H1 (cell line): ENCODE measurements at regions not wholly inside any gene's neighbourhood (a gene's known extent, or its start where the extent isn't known, plus 50 kb on each side); places are given as distances from the start of the nearest gene placed in this dataset.

Experiments
- CTCF ChIA-PET: fragments of 300-600 bp; sonication (Branson Sonifier 250); formaldehyde crosslinking; loops from one replicate; lab custom pipeline; 2021; ENCODE audit not compliant: partially characterized antibody; lab: Charles Lee
- POLR2A ChIA-PET: fragments of 300-600 bp; sonication (Branson Sonifier 250); formaldehyde crosslinking; loops from one replicate; lab custom pipeline; 2021; ENCODE audit warnings: inconsistent platforms; ENCODE audit not compliant: partially characterized antibody; lab: Charles Lee
- DNase-seq, 2 experiments: peaks; one replicate each; pipeline versions ENCODE4 v3.0.0 to v3.0.0-alpha.2; 2010 to 2022; ENCODE audit warnings: low spot score in 2 of 2, low read depth in 1 of 2, mixed read lengths in 1 of 2
- FAIRE-seq: peaks from 2 replicates; lab custom pipeline; 2011; peaks lifted over from hg19 to GRCh38; lab: Jason Lieb, UNC
- H2AFZ ChIP-seq: 2 replicates; pipeline ENCODE4 v1.8.1; 2012; ENCODE audit warnings: low read length, inconsistent platforms
- H2AK5ac ChIP-seq: 2 replicates; pipeline ENCODE4 v1.6.1; 2013; ENCODE audit warnings: low read depth, low read length
- H2BK120ac ChIP-seq: replicated peaks from 2 replicates; pipeline ENCODE3; 2013; ENCODE audit warnings: low read depth, low read length, inconsistent platforms
- H2BK12ac ChIP-seq: 2 replicates; pipeline ENCODE4 v1.6.1; 2013; ENCODE audit warnings: low read depth, low read length
- H2BK15ac ChIP-seq: 2 replicates; pipeline ENCODE4 v1.6.1; 2013; ENCODE audit warnings: low read length
- H2BK20ac ChIP-seq: 2 replicates; pipeline ENCODE4 v1.6.1; 2013; ENCODE audit warnings: low read length
- H2BK5ac ChIP-seq: 2 replicates; pipeline ENCODE4 v1.6.1; 2013; ENCODE audit warnings: low read depth, low read length
- H3K14ac ChIP-seq: 2 replicates; pipeline ENCODE4 v1.6.1; 2013; ENCODE audit warnings: inconsistent platforms; ENCODE audit not compliant: insufficient read length
- H3K18ac ChIP-seq: 2 replicates; pipeline ENCODE4 v1.6.1; 2013; ENCODE audit warnings: low read length; ENCODE audit errors: extremely low read depth
- H3K23ac ChIP-seq: 2 replicates; pipeline ENCODE4 v1.6.1; 2013; ENCODE audit warnings: inconsistent platforms; ENCODE audit not compliant: insufficient read length
- H3K23me2 ChIP-seq: 2 replicates; pipeline ENCODE4 v1.6.1; 2013; ENCODE audit warnings: low read depth, low read length
- H3K27ac ChIP-seq: 2 replicates; pipeline ENCODE4 v1.6.1; 2011; ENCODE audit warnings: low read depth, low read length, inconsistent platforms
- H3K27me3 ChIP-seq, 4 experiments: replicated peaks in 1 of 4; 1 replicate in 1 of 4; 2 replicates in 3 of 4; pipeline versions ENCODE4 v1.6.1 to v1.8.1; 2011 to 2013; ENCODE audit warnings: low read length in 3 of 4, mild to moderate bottlenecking in 3 of 4, inconsistent platforms in 2 of 4, mixed read lengths in 2 of 4, moderate library complexity in 1 of 4; ENCODE audit not compliant: control insufficient read depth in 3 of 4, insufficient read depth in 3 of 4; ENCODE audit errors: extremely low read depth in 1 of 4
- H3K36me3 ChIP-seq, 4 experiments: 2 replicates each; pipeline versions ENCODE4 v1.6.1 to v1.8.1; 2011 to 2013; ENCODE audit warnings: mild to moderate bottlenecking in 4 of 4, low read length in 3 of 4, moderate library complexity in 2 of 4, control low read depth in 1 of 4, inconsistent platforms in 1 of 4; ENCODE audit not compliant: insufficient read depth in 4 of 4, control insufficient read depth in 2 of 4
- H3K4ac ChIP-seq: replicated peaks from 2 replicates; pipeline ENCODE3; 2013; ENCODE audit warnings: low read length, low read depth, mixed read lengths, inconsistent platforms; ENCODE audit not compliant: insufficient read length
- H3K4me1 ChIP-seq, 4 experiments: replicated peaks in 1 of 4; 1 replicate in 1 of 4; 2 replicates in 3 of 4; pipeline versions ENCODE4 v1.6.1 to v1.8.1; 2011 to 2013; ENCODE audit warnings: low read length in 3 of 4, inconsistent platforms in 2 of 4, mixed read lengths in 1 of 4; ENCODE audit not compliant: insufficient read depth in 4 of 4, control insufficient read depth in 3 of 4
- H3K4me2 ChIP-seq, 2 experiments: 2 replicates each; pipeline versions ENCODE4 v1.6.1 to v1.8.1; 2011 to 2013; ENCODE audit warnings: low read depth in 2 of 2, low read length in 2 of 2, control low read depth in 1 of 2, inconsistent platforms in 1 of 2, mild to moderate bottlenecking in 1 of 2; ENCODE audit not compliant: insufficient read depth in 1 of 2
- H3K4me3 ChIP-seq, 4 experiments: fragments of 200-600, 300-600 bp in 1 of 4; sonication (generic), shearing (Covaris generic), sonication (Bioruptor Twin) in 1 of 4; 2 replicates each; pipeline versions ENCODE4 v1.5.1 to v1.8.1; 2011 to 2016; ENCODE audit warnings: low read length in 4 of 4, low read depth in 3 of 4, control low read depth in 2 of 4, inconsistent platforms in 2 of 4, mild to moderate bottlenecking in 2 of 4, mixed read lengths in 1 of 4, moderate library complexity in 1 of 4; ENCODE audit not compliant: insufficient read depth in 2 of 4; ENCODE audit errors: extremely low read depth in 1 of 4
- H3K56ac ChIP-seq: replicated peaks from 2 replicates; pipeline ENCODE3; 2013; ENCODE audit warnings: low read depth, mild to moderate bottlenecking, mixed read lengths, low read length, inconsistent platforms; ENCODE audit not compliant: insufficient read length
- H3K79me1 ChIP-seq: 2 replicates; pipeline ENCODE4 v1.6.1; 2013; ENCODE audit warnings: low read depth, low read length, control low read depth
- H3K79me2 ChIP-seq, 2 experiments: 2 replicates each; pipeline versions ENCODE4 v1.6.1 to v1.8.1; 2012 to 2013; ENCODE audit warnings: low read length in 2 of 2, mild to moderate bottlenecking in 2 of 2, inconsistent platforms in 1 of 2; ENCODE audit not compliant: insufficient read depth in 2 of 2, control insufficient read depth in 1 of 2
- H3K9ac ChIP-seq, 4 experiments: replicated peaks in 1 of 4; 1 replicate in 1 of 4; 2 replicates in 3 of 4; pipeline versions ENCODE4 v1.6.1 to v1.8.1; 2011 to 2013; ENCODE audit warnings: low read depth in 3 of 4, low read length in 3 of 4, control low read depth in 2 of 4, mild to moderate bottlenecking in 2 of 4, moderate library complexity in 2 of 4, inconsistent platforms in 1 of 4; ENCODE audit errors: extremely low read depth in 1 of 4
- H3K9me3 ChIP-seq, 2 experiments: 2 replicates each; pipeline versions ENCODE4 v1.6.1 to v1.8.1; 2012 to 2013; ENCODE audit warnings: mild to moderate bottlenecking in 2 of 2, moderate library complexity in 2 of 2, control low read depth in 1 of 2, inconsistent platforms in 1 of 2, low read depth in 1 of 2, low read length in 1 of 2, mixed read lengths in 1 of 2; ENCODE audit not compliant: insufficient read depth in 2 of 2
- H4K20me1 ChIP-seq, 2 experiments: replicated peaks in 1 of 2; 2 replicates each; pipeline versions ENCODE3 to v1.8.1; 2011 to 2013; ENCODE audit warnings: inconsistent platforms in 2 of 2, low read length in 2 of 2, mild to moderate bottlenecking in 1 of 2; ENCODE audit not compliant: insufficient read depth in 2 of 2, control insufficient read depth in 1 of 2
- H4K5ac ChIP-seq: 2 replicates; pipeline ENCODE4 v1.6.1; 2013; ENCODE audit warnings: low read length, low read depth, mixed read lengths, inconsistent platforms; ENCODE audit not compliant: insufficient read length
- H4K8ac ChIP-seq: 2 replicates; pipeline ENCODE4 v1.8.0; 2013; ENCODE audit warnings: mild to moderate bottlenecking, moderate library complexity, low read length, inconsistent platforms; ENCODE audit not compliant: insufficient read depth; ENCODE audit errors: extremely low read depth
- H4K91ac ChIP-seq: replicated peaks from 2 replicates; pipeline ENCODE3; 2013; ENCODE audit warnings: low read length, mixed read lengths, inconsistent platforms; ENCODE audit not compliant: insufficient read length
- NRF1 ChIP-seq: IDR thresholded peaks from 2 replicates; pipeline ENCODE4 v1.6.1; 2011; ENCODE audit warnings: mild to moderate bottlenecking, low read depth, low read length, improper control_type of control experiment
- TAF1 ChIP-seq: IDR thresholded peaks from 2 replicates; pipeline ENCODE4 v1.6.1; 2011; ENCODE audit warnings: mild to moderate bottlenecking, low read depth, low read length
- WGBS, 2 experiments: shearing (Covaris generic) in 1 of 2; methylation state at CpG; one replicate each; pipeline versions ENCODE4 v1.1.6 to v1.1.7; 2013 to 2015; ENCODE audit warnings: low lambda C conversion rate in 2 of 2, mixed read lengths in 2 of 2, inconsistent platforms in 1 of 2, low coverage in 1 of 2, missing lambda C conversion rate in 1 of 2; ENCODE audit not compliant: insufficient replicate concordance in 2 of 2, insufficient coverage in 1 of 2, insufficient read length in 1 of 2; ENCODE audit errors: extremely low coverage in 1 of 2, missing lambda C conversion rate in 1 of 2; 5-methylcytosine and 5-hydroxymethylcytosine counted together

GRCh38 chr18:45361125-45361851, 254.0 kb upstream of the SLC14A2 start:
- WGBS, 2 experiments: 84% methylated on average over 4 of the region's 4 CpGs; no CpG with 5 or more reads in 1 of the 2 experiments
- no peak overlapping the region for H3K18ac ChIP-seq
- H3K9ac ChIP-seq: no peak overlapping the region
- H2BK5ac ChIP-seq: no peak overlapping the region
- H3K4ac ChIP-seq: no peak overlapping the region
- H3K14ac ChIP-seq: no peak overlapping the region
- no peaks in the 10 kb centered on the region for H3K79me2 ChIP-seq
- ChIA-PET CTCF (interaction anchor here (0.6 to 3.4 kb wide), 4 partner anchors 78 to 434 kb away, joined by 3 to 10 read pairs (median 3); no protein-coding TSS in a partner anchor), POLR2A (no interaction called here)
- H3K4me2 ChIP-seq: no peak overlapping the region
- H2BK12ac ChIP-seq: no peak overlapping the region
- no peak overlapping the region for H3K4me3 ChIP-seq
- H3K23me2 ChIP-seq: no peaks in the 10 kb centered on the region
- no peak overlapping the region for H2AFZ ChIP-seq
- no peak overlapping the region for H4K8ac ChIP-seq
- no peaks in the 10 kb centered on the region for H3K27me3 ChIP-seq
- DNase-seq (no peak), FAIRE-seq (no peak)
- no peak overlapping the region for H3K27ac ChIP-seq
- no peak overlapping the region for H4K5ac ChIP-seq
- no peak overlapping the region for H4K91ac ChIP-seq
- H3K4me1 ChIP-seq: no peaks in the 10 kb centered on the region
- H3K9me3 ChIP-seq: no peaks in the 10 kb centered on the region
- H2BK15ac ChIP-seq: no peak overlapping the region
- H3K23ac ChIP-seq: no peak overlapping the region
- no peaks in the 10 kb centered on the region for H3K36me3 ChIP-seq
- no peak overlapping the region for H3K56ac ChIP-seq
- H4K20me1 ChIP-seq: no peaks in the 10 kb centered on the region
- H2BK120ac ChIP-seq: no peak overlapping the region
- no peak overlapping the region for H2AK5ac ChIP-seq
- no peaks in the 10 kb centered on the region for H3K79me1 ChIP-seq
- no peak overlapping the region for H2BK20ac ChIP-seq
- no peak for TF ChIP-seq NRF1
- TF ChIP-seq TAF1: no peak
